Mesendoderm (in vitro differentiated cells): ENCODE measurements at regions not wholly inside any gene's neighbourhood (a gene's known extent, or its start where the extent isn't known, plus 50 kb on each side); places are given as distances from the start of the nearest gene placed in this dataset.

Source experiments
- DNase-seq: peaks from one replicate; pipeline ENCODE4 v3.0.0; 2013
- H2AK5ac ChIP-seq: 2 replicates; pipeline ENCODE4 v1.6.1; 2013; ENCODE audit warnings: low read length, inconsistent platforms
- H2BK120ac ChIP-seq: 2 replicates; pipeline ENCODE4 v1.6.1; 2013; ENCODE audit warnings: low read depth, mild to moderate bottlenecking, low read length, moderate library complexity, mixed read lengths
- H2BK15ac ChIP-seq: replicated peaks from 2 replicates; pipeline ENCODE4 v1.6.1; 2013; ENCODE audit warnings: low read depth, mild to moderate bottlenecking, moderate library complexity
- H2BK5ac ChIP-seq: 2 replicates; pipeline ENCODE4 v1.6.1; 2013; ENCODE audit warnings: low read length, inconsistent platforms
- H3K18ac ChIP-seq: 2 replicates; pipeline ENCODE4 v1.6.1; 2013; ENCODE audit warnings: mild to moderate bottlenecking, low read length, mixed read lengths
- H3K23ac ChIP-seq: one replicate; pipeline ENCODE4 v1.6.1; 2013; ENCODE audit warnings: low read length
- H3K27ac ChIP-seq: 2 replicates; pipeline ENCODE4 v1.5.1; 2013; ENCODE audit warnings: low read depth, mild to moderate bottlenecking, inconsistent platforms, low read length, moderate library complexity
- H3K27me3 ChIP-seq: 2 replicates; pipeline ENCODE4 v1.6.1; 2013; ENCODE audit warnings: low read length, control low read depth, mild to moderate bottlenecking, inconsistent platforms; ENCODE audit not compliant: insufficient read depth, poor library complexity
- H3K36me3 ChIP-seq: 2 replicates; pipeline ENCODE4 v1.6.1; 2013; ENCODE audit warnings: low read length, inconsistent platforms; ENCODE audit not compliant: control insufficient read depth, insufficient read depth
- H3K4ac ChIP-seq: one replicate; pipeline ENCODE4 v1.6.1; 2013; ENCODE audit warnings: low read depth, mild to moderate bottlenecking, low read length, moderate library complexity
- H3K4me1 ChIP-seq: 2 replicates; pipeline ENCODE4 v1.6.1; 2013; ENCODE audit warnings: low read depth, low read length, inconsistent platforms; ENCODE audit not compliant: control insufficient read depth
- H3K4me2 ChIP-seq: 2 replicates; pipeline ENCODE4 v1.6.1; 2013; ENCODE audit warnings: low read length
- H3K4me3 ChIP-seq: 2 replicates; pipeline ENCODE4 v1.5.1; 2013; ENCODE audit warnings: mild to moderate bottlenecking, low read length
- H3K56ac ChIP-seq: one replicate; pipeline ENCODE4 v1.6.1; 2013; ENCODE audit warnings: low read length
- H3K79me1 ChIP-seq: 2 replicates; pipeline ENCODE4 v1.6.1; 2013; ENCODE audit warnings: low read length, inconsistent platforms
- H3K79me2 ChIP-seq: 2 replicates; pipeline ENCODE4 v1.6.1; 2013; ENCODE audit warnings: mild to moderate bottlenecking, low read length; ENCODE audit not compliant: control insufficient read depth, insufficient read depth
- H3K9ac ChIP-seq: 2 replicates; pipeline ENCODE4 v1.6.1; 2013; ENCODE audit warnings: low read length, inconsistent platforms
- H4K5ac ChIP-seq: one replicate; pipeline ENCODE4 v1.6.1; 2013; ENCODE audit warnings: low read length
- H4K8ac ChIP-seq: one replicate; pipeline ENCODE4 v1.6.1; 2013; ENCODE audit warnings: low read depth, mild to moderate bottlenecking, control low read depth, low read length, moderate library complexity
- WGBS: extraction: QIAGEN DNeasy Blood & Tissue Kit; methylation state at CpG from one replicate; pipeline ENCODE4 v1.1.7; 2013; ENCODE audit warnings: low lambda C conversion rate, missing lambda C conversion rate; ENCODE audit not compliant: insufficient coverage; ENCODE audit errors: extremely low coverage; 5-methylcytosine and 5-hydroxymethylcytosine counted together

- Histone ChIP-seq H3K27me3 (no peaks in the 10 kb centered on the region), H3K4me1 (no peaks in the 10 kb centered on the region), H2BK120ac (no peak overlapping the region), H3K9ac (no peak overlapping the region), H2AK5ac (no peak overlapping the region), H2BK15ac (no peak overlapping the region), H3K79me2 (no peaks in the 10 kb centered on the region), H3K4me2 (no peak overlapping the region), H3K4ac (no peak overlapping the region), H4K5ac (no peak overlapping the region), H3K23ac (no peak overlapping the region), H4K8ac (no peak overlapping the region), H3K18ac (no peak overlapping the region), H3K79me1 (no peaks in the 10 kb centered on the region), H3K27ac (no peak overlapping the region), H3K36me3 (no peaks in the 10 kb centered on the region), H2BK5ac (no peak overlapping the region), H3K56ac (no peak overlapping the region), H3K4me3 (no peak overlapping the region)
- no peak for DNase-seq
- WGBS, result no CpG with 5 or more reads among the region's 1 CpG
Observed at GRCh38 chr6:28750926-28751458, 172.8 kb downstream of the TRIM27 start.

- Histone ChIP-seq H3K27ac (no peak overlapping the region), H3K4me1 (no peaks in the 10 kb centered on the region), H3K4me2 (no peak overlapping the region), H3K56ac (no peak overlapping the region), H3K4ac (no peak overlapping the region), H3K79me1 (no peaks in the 10 kb centered on the region), H3K4me3 (no peak overlapping the region), H2BK15ac (no peak overlapping the region), H3K27me3 (no peaks in the 10 kb centered on the region), H4K8ac (no peak overlapping the region), H3K79me2 (no peaks in the 10 kb centered on the region), H3K9ac (no peak overlapping the region), H3K23ac (no peak overlapping the region), H2AK5ac (no peak overlapping the region), H4K5ac (no peak overlapping the region), H3K36me3 (no peaks in the 10 kb centered on the region), H3K18ac (no peak overlapping the region), H2BK5ac (no peak overlapping the region), H2BK120ac (no peak overlapping the region)
- DNase-seq, result no peak
- no CpG with 5 or more reads among the region's 12 CpGs for WGBS
Observed at GRCh38 chr6:28751514-28751913, 172.3 kb downstream of the TRIM27 start.

GRCh38 chr6:28751963-28752350 is 171.8 kb downstream of the TRIM27 start:
- no peak overlapping the region for H3K27ac ChIP-seq
- no peak overlapping the region for H2BK15ac ChIP-seq
- H3K36me3 ChIP-seq, result no peaks in the 10 kb centered on the region
- no peak overlapping the region for H2BK120ac ChIP-seq
- no peak overlapping the region for H4K5ac ChIP-seq
- H3K4me3 ChIP-seq, result no peak overlapping the region
- no peak for DNase-seq
- H3K23ac ChIP-seq, result no peak overlapping the region
- H3K4me2 ChIP-seq, result no peak overlapping the region
- H2BK5ac ChIP-seq, result no peak overlapping the region
- no peaks in the 10 kb centered on the region for H3K79me2 ChIP-seq
- no peak overlapping the region for H3K56ac ChIP-seq
- H3K4ac ChIP-seq, result no peak overlapping the region
- no peaks in the 10 kb centered on the region for H3K27me3 ChIP-seq
- WGBS, result no CpG with 5 or more reads among the region's 2 CpGs
- H3K9ac ChIP-seq, result no peak overlapping the region
- H3K18ac ChIP-seq, result no peak overlapping the region
- H3K4me1 ChIP-seq, result no peaks in the 10 kb centered on the region
- H3K79me1 ChIP-seq, result no peaks in the 10 kb centered on the region
- H4K8ac ChIP-seq, result no peak overlapping the region
- H2AK5ac ChIP-seq, result no peak overlapping the region

- Histone ChIP-seq H3K27ac (no peak overlapping the region), H3K9ac (peak overlapping the region; percentile 57), H2BK120ac (no peak overlapping the region), H3K18ac (no peak overlapping the region), H3K56ac (peak overlapping the region; percentile 80), H3K27me3 (no peaks in the 10 kb centered on the region), H3K4me3 (peak overlapping the region; percentile 56), H3K4ac (no peak overlapping the region), H2BK15ac (no peak overlapping the region), H4K5ac (no peak overlapping the region), H3K23ac (no peak overlapping the region), H3K4me1 (no peaks in the 10 kb centered on the region), H3K4me2 (peak overlapping the region; percentile 45), H3K79me1 (no peaks in the 10 kb centered on the region), H4K8ac (no peak overlapping the region), H2BK5ac (no peak overlapping the region), H3K36me3 (no peaks in the 10 kb centered on the region), H2AK5ac (no peak overlapping the region), H3K79me2 (no peaks in the 10 kb centered on the region)
- peak; percentile 75 for DNase-seq
- no CpG with 5 or more reads among the region's 33 CpGs for WGBS
Observed at GRCh38 chr6:28757429-28758045, 166.2 kb downstream of the TRIM27 start.

GRCh38 chr6:28758046-28758817 is 165.6 kb downstream of the TRIM27 start:
- no peak overlapping the region for H2BK5ac ChIP-seq
- H4K5ac ChIP-seq, result no peak overlapping the region
- WGBS, result no CpG with 5 or more reads among the region's 19 CpGs
- no peaks in the 10 kb centered on the region for H3K4me1 ChIP-seq
- no peaks in the 10 kb centered on the region for H3K79me2 ChIP-seq
- H3K56ac ChIP-seq, result peak overlapping the region; percentile 80
- H3K79me1 ChIP-seq, result no peaks in the 10 kb centered on the region
- H3K27me3 ChIP-seq, result no peaks in the 10 kb centered on the region
- H3K36me3 ChIP-seq, result no peaks in the 10 kb centered on the region
- H3K27ac ChIP-seq, result no peak overlapping the region
- H3K23ac ChIP-seq, result no peak overlapping the region
- no peak overlapping the region for H3K18ac ChIP-seq
- H2BK120ac ChIP-seq, result no peak overlapping the region
- no peak overlapping the region for H2AK5ac ChIP-seq
- peak overlapping the region; percentile 56 for H3K4me3 ChIP-seq
- H4K8ac ChIP-seq, result no peak overlapping the region
- H3K4me2 ChIP-seq, result peak overlapping the region; percentile 45
- H3K4ac ChIP-seq, result no peak overlapping the region
- peak overlapping the region; percentile 57 for H3K9ac ChIP-seq
- no peak overlapping the region for H2BK15ac ChIP-seq
- DNase-seq, result peak; percentile 92
